ENCODE measurements at regions not wholly inside any gene's neighbourhood (a gene's known extent, or its start where the extent isn't known, plus 50 kb on each side); places are given as distances from the start of the nearest gene placed in this dataset.
"Not testable (repeated sequence)": the region's sequence is repeated elsewhere in the genome, so short reads cannot be mapped to it uniquely, and the experiment has no call there.

- no peak overlapping the region for H3K4me3 ChIP-seq
- no peaks in the 10 kb centered on the region for H3K36me3 ChIP-seq (ENCODE audit: insufficient read depth, low read length)
- DNase-seq (ENCODE audit: low read depth, low spot score), result no peak
- TF ChIP-seq POLR2AphosphoS5 (IDR thresholded peaks at IDR 0.05; ENCODE audit: borderline replicate concordance, low read depth, low read length), result no peak
- TF ChIP-seq EZH2 (IDR thresholded peaks at IDR 0.05), result no peak
- TF ChIP-seq FOXP2 (optimal IDR thresholded peaks at IDR 0.05; ENCODE audit: control extremely low read depth, extremely low read length, insufficient read depth), result no peak
- no peak overlapping the region for H3K27ac ChIP-seq
- H3K9ac ChIP-seq (ENCODE audit: insufficient read length), result no peak overlapping the region
- H3K9me3 ChIP-seq (ENCODE audit: low read depth, low read length), result no peaks in the 10 kb centered on the region
Observed at GRCh38 chr7:26076691-26077090, 75.3 kb upstream of the NFE2L3 start.

- Histone ChIP-seq H3K9ac (ENCODE audit: insufficient read length) (no peak overlapping the region), H3K4me3 (peak overlapping the region; percentile 31), H3K27ac (no peak overlapping the region), H3K36me3 (ENCODE audit: insufficient read depth, low read length) (no peaks in the 10 kb centered on the region), H3K9me3 (ENCODE audit: low read depth, low read length) (no peaks in the 10 kb centered on the region)
- TF ChIP-seq EZH2 (IDR thresholded peaks at IDR 0.05) (no peak), POLR2AphosphoS5 (IDR thresholded peaks at IDR 0.05; ENCODE audit: borderline replicate concordance, low read depth, low read length) (no peak), FOXP2 (optimal IDR thresholded peaks at IDR 0.05; ENCODE audit: control extremely low read depth, extremely low read length, insufficient read depth) (no peak)
- DNase-seq (ENCODE audit: low read depth, low spot score), result no peak
Observed at GRCh38 chr7:26078437-26079336, 73.3 kb upstream of the NFE2L3 start.

- Histone ChIP-seq H3K36me3 (ENCODE audit: insufficient read depth, low read length) (no peaks in the 10 kb centered on the region), H3K4me3 (no peak overlapping the region), H3K27ac (no peak overlapping the region), H3K9me3 (ENCODE audit: low read depth, low read length) (no peaks in the 10 kb centered on the region), H3K9ac (ENCODE audit: insufficient read length) (no peak overlapping the region)
- no peak for DNase-seq (ENCODE audit: low read depth, low spot score)
- TF ChIP-seq EZH2 (IDR thresholded peaks at IDR 0.05), result no peak
- no peak for TF ChIP-seq POLR2AphosphoS5 (IDR thresholded peaks at IDR 0.05; ENCODE audit: borderline replicate concordance, low read depth, low read length)
- TF ChIP-seq FOXP2 (optimal IDR thresholded peaks at IDR 0.05; ENCODE audit: control extremely low read depth, extremely low read length, insufficient read depth), result no peak
Observed at GRCh38 chr7:26081638-26082037, 70.4 kb upstream of the NFE2L3 start.

- H3K4me3 ChIP-seq, result no peak overlapping the region
- no peak for DNase-seq (ENCODE audit: low read depth, low spot score)
- H3K9ac ChIP-seq (ENCODE audit: insufficient read length), result no peak overlapping the region
- no peaks in the 10 kb centered on the region for H3K36me3 ChIP-seq (ENCODE audit: insufficient read depth, low read length)
- TF ChIP-seq POLR2AphosphoS5 (IDR thresholded peaks at IDR 0.05; ENCODE audit: borderline replicate concordance, low read depth, low read length) (no peak), FOXP2 (optimal IDR thresholded peaks at IDR 0.05; ENCODE audit: control extremely low read depth, extremely low read length, insufficient read depth) (no peak), EZH2 (IDR thresholded peaks at IDR 0.05) (no peak)
- H3K9me3 ChIP-seq (ENCODE audit: low read depth, low read length), result no peaks in the 10 kb centered on the region
- H3K27ac ChIP-seq, result no peak overlapping the region
Observed at GRCh38 chr7:26083113-26083512, 68.9 kb upstream of the NFE2L3 start.

- no peak for DNase-seq (ENCODE audit: low read depth, low spot score)
- Histone ChIP-seq H3K27ac (no peak overlapping the region), H3K9me3 (ENCODE audit: low read depth, low read length) (no peaks in the 10 kb centered on the region), H3K36me3 (ENCODE audit: insufficient read depth, low read length) (no peaks in the 10 kb centered on the region), H3K4me3 (no peak overlapping the region), H3K9ac (ENCODE audit: insufficient read length) (no peak overlapping the region)
- TF ChIP-seq EZH2 (IDR thresholded peaks at IDR 0.05), result no peak
- no peak for TF ChIP-seq FOXP2 (optimal IDR thresholded peaks at IDR 0.05; ENCODE audit: control extremely low read depth, extremely low read length, insufficient read depth)
- TF ChIP-seq POLR2AphosphoS5 (IDR thresholded peaks at IDR 0.05; ENCODE audit: borderline replicate concordance, low read depth, low read length), result no peak
Observed at GRCh38 chr7:26084418-26084817, 67.6 kb upstream of the NFE2L3 start.

- Histone ChIP-seq H3K9me3 (ENCODE audit: low read depth, low read length) (no peaks in the 10 kb centered on the region), H3K9ac (ENCODE audit: insufficient read length) (no peak overlapping the region), H3K27ac (no peak overlapping the region), H3K4me3 (no peak overlapping the region), H3K36me3 (ENCODE audit: insufficient read depth, low read length) (no peaks in the 10 kb centered on the region)
- TF ChIP-seq POLR2AphosphoS5 (IDR thresholded peaks at IDR 0.05; ENCODE audit: borderline replicate concordance, low read depth, low read length) (no peak), FOXP2 (optimal IDR thresholded peaks at IDR 0.05; ENCODE audit: control extremely low read depth, extremely low read length, insufficient read depth) (no peak), EZH2 (IDR thresholded peaks at IDR 0.05) (no peak)
- DNase-seq (ENCODE audit: low read depth, low spot score), result no peak
Observed at GRCh38 chr7:26085771-26086170, 66.2 kb upstream of the NFE2L3 start.

GRCh38 chr7:26087321-26088091 lies 64.5 kb upstream of the NFE2L3 start:
- Histone ChIP-seq H3K9ac (ENCODE audit: insufficient read length) (no peak overlapping the region), H3K4me3 (no peak overlapping the region), H3K27ac (no peak overlapping the region), H3K9me3 (ENCODE audit: low read depth, low read length) (no peaks in the 10 kb centered on the region), H3K36me3 (ENCODE audit: insufficient read depth, low read length) (no peaks in the 10 kb centered on the region)
- TF ChIP-seq POLR2AphosphoS5 (IDR thresholded peaks at IDR 0.05; ENCODE audit: borderline replicate concordance, low read depth, low read length) (no peak), EZH2 (IDR thresholded peaks at IDR 0.05) (no peak), FOXP2 (optimal IDR thresholded peaks at IDR 0.05; ENCODE audit: control extremely low read depth, extremely low read length, insufficient read depth) (no peak)
- DNase-seq (ENCODE audit: low read depth, low spot score), result no peak

- H3K9ac ChIP-seq (ENCODE audit: insufficient read length); H3K4me3 ChIP-seq; DNase-seq (ENCODE audit: low read depth, low spot score); H3K36me3 ChIP-seq (ENCODE audit: insufficient read depth, low read length); H3K9me3 ChIP-seq (ENCODE audit: low read depth, low read length); H3K27ac ChIP-seq: not testable (repeated sequence)
Observed at GRCh38 chr7:26089469-26089868, 62.5 kb upstream of the NFE2L3 start.

All from SK-N-MC (cell line).